ENCODE measurements at regions not wholly inside any gene's neighbourhood (a gene's known extent, or its start where the extent isn't known, plus 50 kb on each side); places are given as distances from the start of the nearest gene placed in this dataset.
A peak's percentile ranks its signal among the peaks of the same experiment; 100 is the strongest.
"Not testable (repeated sequence)": the region's sequence is repeated elsewhere in the genome, so short reads cannot be mapped to it uniquely, and the experiment has no call there.

DNA sequence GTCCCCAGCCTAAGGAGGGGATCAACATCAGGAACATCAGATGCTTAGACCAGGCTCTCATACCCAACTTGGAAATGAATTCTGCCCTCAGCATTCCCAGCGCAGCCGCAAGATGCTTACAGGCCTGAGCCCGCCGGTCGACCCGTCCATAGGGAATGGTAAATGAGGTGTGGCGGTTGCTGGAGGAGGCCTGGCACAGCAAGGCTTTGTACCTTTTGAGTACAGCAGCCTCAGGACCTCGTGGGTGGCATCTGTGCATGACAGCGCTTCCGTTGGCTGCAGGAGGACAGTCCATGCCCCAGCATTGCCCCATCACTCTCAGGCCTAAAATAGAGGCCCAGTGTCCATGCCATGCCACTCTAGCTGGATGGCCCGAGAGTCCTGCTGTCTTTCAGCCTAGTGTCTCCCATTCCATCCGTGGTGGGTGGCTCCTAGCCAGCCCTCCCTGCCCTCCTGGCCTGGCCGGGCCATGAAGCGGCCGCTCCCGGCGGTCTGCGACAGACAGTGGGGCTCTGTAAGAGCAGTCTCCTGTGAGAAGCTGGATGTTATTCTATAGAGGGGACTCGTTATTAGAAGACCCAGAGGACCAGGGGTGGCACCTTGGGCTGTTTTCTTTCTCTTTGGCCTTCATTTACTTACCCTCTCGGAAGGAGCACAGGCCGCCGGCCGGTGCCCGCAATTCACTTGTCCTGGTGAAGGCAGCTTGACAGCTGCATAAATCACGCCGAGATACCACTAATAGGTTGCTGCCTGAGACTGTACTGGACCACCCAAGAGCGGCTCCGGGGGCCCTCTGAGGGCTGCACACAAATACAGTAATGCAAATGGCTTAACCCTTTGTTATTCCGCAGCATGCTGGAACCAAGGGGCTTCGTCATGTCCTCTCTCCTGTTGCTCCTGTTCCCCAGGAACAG lies 223.5 kb upstream of the TUT7 start:
- peak; percentile 10 for DNase-seq (ENCODE audit: low read depth)

DNA sequence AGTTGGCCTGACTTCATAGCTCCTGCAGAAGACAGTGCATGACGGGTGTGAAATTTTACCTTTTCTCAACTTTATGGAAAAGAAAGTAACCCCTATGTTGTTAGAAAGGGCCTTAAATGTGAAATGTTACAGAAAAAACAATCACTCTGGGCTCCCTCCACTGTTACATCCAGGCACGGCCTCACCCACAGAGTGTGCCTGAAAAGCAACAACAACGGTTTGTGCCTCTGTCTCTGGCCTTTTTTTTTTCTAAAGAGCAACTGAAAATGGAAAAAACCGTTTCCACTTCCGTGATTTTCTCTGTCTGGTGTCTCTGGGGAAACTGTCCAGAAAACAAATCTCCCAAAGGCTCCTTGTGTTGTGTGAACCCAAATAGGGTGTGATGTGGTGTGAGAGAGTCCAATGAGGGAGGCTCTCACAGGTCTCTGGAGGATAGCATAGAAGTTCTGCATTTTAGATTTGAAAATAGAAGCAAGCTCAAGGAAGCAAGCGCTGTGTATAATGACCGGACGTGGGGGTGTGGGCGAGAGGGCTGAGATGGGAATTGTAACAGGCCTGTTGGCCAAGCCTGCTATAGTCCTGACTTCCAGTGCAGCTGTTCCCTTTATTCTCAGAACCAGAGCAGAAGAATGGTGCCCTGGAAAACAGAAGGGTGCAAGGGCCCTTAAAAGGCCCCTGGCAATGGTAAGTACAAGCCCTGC lies 221.8 kb upstream of the TUT7 start:
- DNase-seq (ENCODE audit: low read depth): peak; percentile 45

- no peak for DNase-seq (ENCODE audit: low read depth)
Measured at GRCh38 chr9:86575137-86575536, 220.9 kb upstream of the TUT7 start.

- no peak for DNase-seq (ENCODE audit: low read depth)
Measured at GRCh38 chr9:86573886-86574285, 219.7 kb upstream of the TUT7 start.

DNA sequence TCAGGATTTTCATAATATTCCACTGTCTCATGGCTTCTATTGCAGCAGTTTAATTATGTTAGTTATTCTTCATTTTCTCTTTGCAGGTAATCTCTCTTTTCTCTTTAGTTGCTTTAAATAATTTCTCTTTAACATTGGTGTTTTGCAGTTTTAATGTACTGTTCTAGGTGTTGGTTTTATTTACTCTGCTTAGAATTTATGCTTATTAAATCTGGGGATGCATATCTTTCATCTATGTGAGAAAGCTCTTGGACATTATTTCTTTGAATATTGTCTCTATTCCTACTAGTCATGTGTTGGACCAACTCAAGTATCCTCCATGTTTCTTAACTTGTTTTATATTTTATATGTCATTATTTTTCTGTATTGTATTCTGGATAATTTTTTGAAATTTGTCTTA lies 218.7 kb upstream of the TUT7 start:
- no peak for DNase-seq (ENCODE audit: low read depth)

- DNase-seq (ENCODE audit: low read depth): not testable (repeated sequence)
Measured at GRCh38 chr9:86565603-86566002, 211.4 kb upstream of the TUT7 start.

DNA sequence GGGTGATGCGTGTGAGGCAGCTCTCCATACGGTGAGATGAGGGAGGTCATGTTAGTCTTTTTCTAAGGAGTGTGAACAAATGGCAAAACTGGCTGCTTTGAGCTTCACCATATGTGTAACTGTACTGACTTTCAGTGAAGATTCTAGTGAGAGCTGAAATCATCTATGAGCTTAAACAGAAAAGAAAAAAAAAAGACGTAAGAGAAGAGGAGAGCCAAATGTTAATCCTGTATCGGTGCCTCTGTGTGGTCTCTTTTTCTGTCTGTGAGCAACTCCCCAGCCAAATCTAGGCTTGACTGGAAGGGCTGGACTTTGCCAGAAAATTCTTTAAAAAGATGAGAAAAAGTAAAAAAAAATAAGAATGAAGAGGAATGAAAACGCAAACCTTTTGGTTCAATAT lies 209.7 kb upstream of the TUT7 start:
- no peak for DNase-seq (ENCODE audit: low read depth)

DNA sequence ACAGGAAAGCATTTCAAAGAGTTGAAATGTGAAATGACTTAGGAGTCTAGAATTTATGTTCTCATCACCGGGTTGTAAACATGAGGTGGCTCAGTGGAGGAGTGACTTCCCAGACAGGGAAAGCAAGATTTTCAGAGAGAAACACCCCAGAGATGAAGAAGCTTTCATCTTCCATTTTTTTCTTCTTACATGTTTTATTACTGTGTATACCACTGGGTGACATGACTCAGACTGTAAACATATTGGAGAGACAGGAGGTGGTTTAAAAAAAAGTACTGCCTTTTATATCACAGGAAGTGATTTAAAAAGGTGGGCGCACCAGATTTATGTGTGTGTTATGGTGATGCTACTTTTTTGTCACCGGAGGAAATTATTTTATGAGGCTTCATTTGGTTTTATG lies 209.1 kb upstream of the TUT7 start:
- DNase-seq (ENCODE audit: low read depth): no peak

GRCh38 chr9:86562691-86563090 lies 208.5 kb upstream of the TUT7 start:
- no peak for DNase-seq (ENCODE audit: low read depth)

- DNase-seq (ENCODE audit: low read depth): peak; percentile 94
Measured at GRCh38 chr9:86557918-86558317, 203.7 kb upstream of the TUT7 start.

GRCh38 chr9:86557063-86557766 lies 203.0 kb upstream of the TUT7 start:
- peak; percentile 94 for DNase-seq (ENCODE audit: low read depth)

- DNase-seq (ENCODE audit: low read depth): no peak
Measured at GRCh38 chr9:86555661-86556060, 201.5 kb upstream of the TUT7 start.

DNA sequence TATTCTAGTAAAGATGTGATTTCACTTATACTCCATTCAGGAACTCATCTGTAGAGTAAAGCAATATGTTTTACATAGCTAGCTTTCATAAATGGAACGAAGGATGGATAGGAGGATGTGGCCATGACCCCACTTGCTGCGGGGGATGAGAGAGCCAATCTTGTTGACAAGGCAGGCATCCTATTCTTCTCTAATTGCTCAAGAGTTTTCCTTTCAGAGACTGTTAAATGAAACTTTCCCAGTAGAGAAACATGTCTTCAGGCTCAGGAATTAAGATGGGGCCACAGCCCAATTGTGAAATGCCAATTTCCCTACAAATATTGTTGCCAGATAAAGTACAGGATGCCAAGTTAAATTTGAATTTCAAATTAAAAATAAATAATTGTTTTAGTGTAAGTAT lies 196.2 kb upstream of the TUT7 start:
- DNase-seq (ENCODE audit: low read depth): no peak

GRCh38 chr9:86549920-86550319 lies 195.7 kb upstream of the TUT7 start:
- DNase-seq (ENCODE audit: low read depth): no peak

GRCh38 chr9:86549401-86549811 lies 195.2 kb upstream of the TUT7 start:
- DNase-seq (ENCODE audit: low read depth): peak; percentile 94

- no peak for DNase-seq (ENCODE audit: low read depth)
Measured at GRCh38 chr9:86548220-86548619, 194.0 kb upstream of the TUT7 start.

DNA sequence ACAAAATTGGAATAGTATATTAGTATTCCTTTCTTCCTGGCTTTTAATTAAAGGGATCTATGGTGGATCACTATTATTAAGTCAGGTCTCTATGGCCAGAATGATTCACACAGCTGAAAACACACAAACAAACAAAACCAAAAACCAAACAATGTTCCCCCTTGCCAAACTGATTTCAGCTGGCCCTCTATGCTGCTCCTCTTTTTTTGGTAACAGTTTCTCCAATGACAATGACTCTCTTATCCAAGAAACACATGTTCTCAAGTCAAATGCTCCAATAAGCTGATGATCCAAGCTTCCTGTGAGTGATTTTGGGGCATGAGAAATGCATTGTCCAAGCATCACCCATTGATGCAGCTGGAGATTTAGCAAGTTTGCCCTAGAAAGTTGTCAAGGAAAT lies 193.4 kb upstream of the TUT7 start:
- peak; percentile 64 for DNase-seq (ENCODE audit: low read depth)

GRCh38 chr9:86546712-86547111 lies 192.5 kb upstream of the TUT7 start:
- DNase-seq (ENCODE audit: low read depth): peak; percentile 85

- DNase-seq (ENCODE audit: low read depth): peak; percentile 69
Measured at GRCh38 chr9:86545090-86545489, 190.9 kb upstream of the TUT7 start.

DNA sequence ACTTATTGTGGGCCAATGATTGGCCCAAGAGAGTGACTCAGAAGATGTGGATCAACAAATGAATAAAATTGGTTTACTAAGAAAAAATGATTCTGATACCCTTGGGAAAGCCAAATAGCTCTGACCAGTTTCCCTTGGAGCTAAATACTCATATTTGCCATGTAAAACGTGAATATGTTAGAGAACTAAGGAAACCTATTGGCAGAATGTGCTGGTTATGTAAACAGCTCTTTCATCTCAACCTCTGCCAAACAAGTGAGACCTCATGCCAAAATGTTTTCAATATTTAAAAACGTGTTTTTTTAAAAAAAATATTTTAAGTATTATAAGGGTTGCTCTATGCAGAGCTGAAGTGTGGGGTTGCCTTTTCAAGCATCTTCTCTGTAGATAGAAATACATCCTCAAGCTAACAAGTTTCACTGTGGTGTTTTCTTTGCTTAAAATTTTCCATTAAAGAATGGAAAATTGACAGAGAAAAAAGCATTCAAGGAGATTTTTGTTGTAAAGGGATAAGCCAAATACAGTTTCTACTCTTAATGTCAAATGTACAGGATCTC lies 186.9 kb upstream of the TUT7 start:
- DNase-seq (ENCODE audit: low read depth): no peak

- DNase-seq (ENCODE audit: low read depth): no peak
Measured at GRCh38 chr9:86535406-86535915, 181.3 kb upstream of the TUT7 start.

Data from myocyte (in vitro differentiated cells).